ENCODE measurements at regions not wholly inside any gene's neighbourhood (a gene's known extent, or its start where the extent isn't known, plus 50 kb on each side); places are given as distances from the start of the nearest gene placed in this dataset.

DNA sequence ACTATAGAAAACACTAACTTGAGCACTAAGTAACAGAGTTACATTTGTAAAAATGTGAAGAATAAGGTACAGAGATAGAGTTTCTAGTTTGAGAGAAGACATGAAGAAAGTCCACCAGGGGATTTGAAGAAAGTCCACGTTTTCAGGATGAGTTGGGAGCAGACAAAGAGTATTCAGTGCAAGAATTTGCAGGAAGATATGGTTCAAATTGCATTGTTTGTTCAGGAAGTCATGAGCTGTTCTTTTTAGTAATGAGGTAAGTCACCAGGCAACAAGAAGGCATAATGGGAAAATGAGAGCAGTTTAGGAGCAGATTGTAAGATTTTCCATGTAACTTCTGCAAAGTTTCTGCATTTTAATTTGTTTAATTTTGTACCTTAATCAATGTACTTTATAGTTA, 618.0 kb downstream of the DACH1 start:
- ChIA-PET CTCF (no interaction called here), POLR2A (no interaction called here)
- Mint-ChIP-seq H3K4me3 (ENCODE audit: unreplicated experiment) (no peak overlapping the region), H3K27ac (ENCODE audit: low read depth, unreplicated experiment) (no peak overlapping the region), H3K27me3 (ENCODE audit: insufficient read depth, unreplicated experiment) (peaks cover 96% of the 10 kb centered on the region), H3K36me3 (ENCODE audit: insufficient read depth, unreplicated experiment) (no peaks in the 10 kb centered on the region), H3K9me3 (ENCODE audit: unreplicated experiment) (no peaks in the 10 kb centered on the region), H3K4me1 (ENCODE audit: insufficient read depth, unreplicated experiment) (no peaks in the 10 kb centered on the region)
- TF ChIP-seq, protein P1, sequence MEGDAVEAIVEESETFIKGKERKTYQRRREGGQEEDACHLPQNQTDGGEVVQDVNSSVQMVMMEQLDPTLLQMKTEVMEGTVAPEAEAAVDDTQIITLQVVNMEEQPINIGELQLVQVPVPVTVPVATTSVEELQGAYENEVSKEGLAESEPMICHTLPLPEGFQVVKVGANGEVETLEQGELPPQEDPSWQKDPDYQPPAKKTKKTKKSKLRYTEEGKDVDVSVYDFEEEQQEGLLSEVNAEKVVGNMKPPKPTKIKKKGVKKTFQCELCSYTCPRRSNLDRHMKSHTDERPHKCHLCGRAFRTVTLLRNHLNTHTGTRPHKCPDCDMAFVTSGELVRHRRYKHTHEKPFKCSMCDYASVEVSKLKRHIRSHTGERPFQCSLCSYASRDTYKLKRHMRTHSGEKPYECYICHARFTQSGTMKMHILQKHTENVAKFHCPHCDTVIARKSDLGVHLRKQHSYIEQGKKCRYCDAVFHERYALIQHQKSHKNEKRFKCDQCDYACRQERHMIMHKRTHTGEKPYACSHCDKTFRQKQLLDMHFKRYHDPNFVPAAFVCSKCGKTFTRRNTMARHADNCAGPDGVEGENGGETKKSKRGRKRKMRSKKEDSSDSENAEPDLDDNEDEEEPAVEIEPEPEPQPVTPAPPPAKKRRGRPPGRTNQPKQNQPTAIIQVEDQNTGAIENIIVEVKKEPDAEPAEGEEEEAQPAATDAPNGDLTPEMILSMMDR (IDR thresholded peaks at IDR 0.05; ENCODE audit: unreplicated experiment): no peak
- intact Hi-C loops (cut with micrococcal nuclease): no loop called here
- BruUV-seq (replicated peaks): no TSS peak
- no peak for DNase-seq (ENCODE audit: unreplicated experiment)

DNA sequence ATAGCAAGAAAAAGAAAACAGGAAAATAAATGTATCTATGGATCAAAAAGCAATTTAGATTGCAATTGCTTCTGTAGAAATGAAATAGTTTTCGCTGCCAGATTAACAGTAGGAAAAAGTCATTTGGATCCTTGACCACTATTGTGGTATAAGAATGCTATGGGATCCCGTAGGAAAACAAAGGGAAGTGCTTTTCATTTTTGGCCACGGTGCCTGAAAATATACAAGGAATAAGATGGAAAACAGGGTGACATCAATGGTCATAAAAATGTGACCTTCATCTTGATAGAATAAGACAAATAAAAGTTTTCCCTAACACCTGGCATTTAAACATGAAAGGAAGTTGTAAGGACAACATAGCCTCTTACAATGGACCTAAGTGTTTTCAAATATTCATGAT, 622.8 kb downstream of the DACH1 start:
- H3K4me1 Mint-ChIP-seq (ENCODE audit: insufficient read depth, unreplicated experiment): no peaks in the 10 kb centered on the region
- H3K27me3 Mint-ChIP-seq (ENCODE audit: insufficient read depth, unreplicated experiment): peaks cover 100% of the 10 kb centered on the region
- BruUV-seq (replicated peaks): no TSS peak
- no peak overlapping the region for H3K27ac Mint-ChIP-seq (ENCODE audit: low read depth, unreplicated experiment)
- intact Hi-C loops (cut with micrococcal nuclease): no loop called here
- DNase-seq (ENCODE audit: unreplicated experiment): no peak
- H3K4me3 Mint-ChIP-seq (ENCODE audit: unreplicated experiment): no peak overlapping the region
- no peaks in the 10 kb centered on the region for H3K9me3 Mint-ChIP-seq (ENCODE audit: unreplicated experiment)
- H3K36me3 Mint-ChIP-seq (ENCODE audit: insufficient read depth, unreplicated experiment): no peaks in the 10 kb centered on the region
- TF ChIP-seq, protein P1 (IDR thresholded peaks at IDR 0.05; ENCODE audit: unreplicated experiment): no peak
- CTCF ChIA-PET: no interaction called here
- POLR2A ChIA-PET: no interaction called here

DNA sequence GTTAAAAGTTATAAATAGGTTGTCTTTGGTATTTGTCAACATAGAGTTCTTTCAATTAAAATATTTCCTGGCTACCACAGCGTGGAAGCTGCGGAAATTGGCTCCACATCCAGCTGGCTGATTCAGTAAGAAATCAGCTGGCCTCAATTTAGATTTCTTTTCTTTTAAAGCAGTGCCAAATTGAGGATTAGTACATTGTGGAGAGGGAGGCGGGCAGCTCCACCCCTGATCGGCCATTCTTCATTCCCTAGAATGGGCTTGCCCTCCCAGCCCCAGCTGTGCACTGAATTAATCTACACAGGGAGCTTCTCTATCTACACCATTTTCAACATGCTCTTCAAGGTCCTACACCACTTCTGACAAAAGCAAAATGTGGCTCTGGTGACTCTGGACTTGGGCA, 624.8 kb downstream of the DACH1 start:
- Mint-ChIP-seq H3K36me3 (ENCODE audit: insufficient read depth, unreplicated experiment) (no peaks in the 10 kb centered on the region), H3K4me3 (ENCODE audit: unreplicated experiment) (no peak overlapping the region), H3K27ac (ENCODE audit: low read depth, unreplicated experiment) (no peak overlapping the region), H3K9me3 (ENCODE audit: unreplicated experiment) (no peaks in the 10 kb centered on the region), H3K27me3 (ENCODE audit: insufficient read depth, unreplicated experiment) (peaks cover 82% of the 10 kb centered on the region), H3K4me1 (ENCODE audit: insufficient read depth, unreplicated experiment) (no peaks in the 10 kb centered on the region)
- ChIA-PET POLR2A (no interaction called here), CTCF (no interaction called here)
- DNase-seq (ENCODE audit: unreplicated experiment): no peak
- BruUV-seq (replicated peaks): no TSS peak
- intact Hi-C loops (cut with micrococcal nuclease): no loop called here
- TF ChIP-seq, protein P1 (IDR thresholded peaks at IDR 0.05; ENCODE audit: unreplicated experiment): no peak

DNA sequence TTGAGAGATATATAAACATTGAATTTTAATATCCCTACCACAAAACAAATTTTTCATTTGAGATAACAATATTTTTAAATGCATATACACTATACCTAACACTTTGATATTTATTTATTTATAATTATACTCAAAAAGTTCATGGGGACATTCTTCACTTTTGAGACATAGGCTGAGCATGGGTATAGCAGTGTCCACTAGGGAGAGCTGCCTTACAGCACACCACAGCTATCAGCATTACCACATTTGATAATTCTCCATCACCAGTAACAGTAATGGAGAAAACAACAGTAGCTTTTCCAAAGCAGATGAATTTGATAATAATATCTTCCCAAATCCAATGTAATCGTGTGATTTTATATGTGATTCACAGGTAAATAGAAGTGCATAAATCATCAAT, 626.1 kb downstream of the DACH1 start:
- Mint-ChIP-seq H3K4me3 (ENCODE audit: unreplicated experiment) (no peak overlapping the region), H3K36me3 (ENCODE audit: insufficient read depth, unreplicated experiment) (no peaks in the 10 kb centered on the region), H3K9me3 (ENCODE audit: unreplicated experiment) (no peaks in the 10 kb centered on the region), H3K27ac (ENCODE audit: low read depth, unreplicated experiment) (no peak overlapping the region), H3K27me3 (ENCODE audit: insufficient read depth, unreplicated experiment) (peaks cover 74% of the 10 kb centered on the region), H3K4me1 (ENCODE audit: insufficient read depth, unreplicated experiment) (no peaks in the 10 kb centered on the region)
- ChIA-PET POLR2A (no interaction called here), CTCF (no interaction called here)
- DNase-seq (ENCODE audit: unreplicated experiment): peak; percentile 3
- BruUV-seq (replicated peaks): no TSS peak
- TF ChIP-seq, protein P1 (IDR thresholded peaks at IDR 0.05; ENCODE audit: unreplicated experiment): peak; percentile 28
- intact Hi-C loops (cut with micrococcal nuclease): no loop called here

Measured in MCF 10A (cell line).